ENCODE measurements at regions not wholly inside any gene's neighbourhood (a gene's known extent, or its start where the extent isn't known, plus 50 kb on each side); places are given as distances from the start of the nearest gene placed in this dataset.

DNA sequence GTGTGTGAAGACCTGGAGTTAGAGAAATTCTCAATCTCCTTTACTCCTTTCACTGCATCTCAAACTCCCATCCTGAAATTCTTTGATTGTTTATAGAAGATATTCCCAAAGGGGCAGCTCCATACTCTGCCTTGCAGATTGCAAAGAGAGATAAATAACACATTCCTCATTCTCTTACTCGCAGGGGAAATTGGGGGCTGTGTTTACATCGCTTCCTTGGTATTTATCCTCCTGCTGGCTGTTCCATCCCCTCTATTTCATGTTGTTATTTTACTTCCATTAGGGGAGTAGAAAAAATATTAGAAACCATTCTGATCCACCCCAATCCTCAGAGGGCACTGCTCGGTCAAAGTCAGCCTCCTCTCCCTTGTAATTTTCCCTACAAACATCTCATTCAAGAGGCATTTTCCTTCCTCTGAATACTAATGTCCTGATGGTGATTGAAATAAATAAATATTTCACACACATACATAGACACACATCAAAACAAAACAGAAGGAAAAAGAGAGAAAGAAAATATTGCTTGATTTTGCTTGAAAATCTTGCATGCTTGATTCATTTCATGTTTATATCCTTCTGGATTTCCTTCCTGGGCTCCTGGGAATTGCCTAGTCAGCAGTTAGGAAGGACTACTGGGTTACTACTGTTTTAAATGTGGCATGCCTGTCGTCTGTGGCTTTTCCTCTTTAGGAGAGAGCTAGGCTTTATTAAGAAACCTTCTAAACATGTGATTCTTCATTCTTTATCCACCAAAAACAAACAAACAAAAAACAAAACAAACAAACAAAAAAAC lies 420.1 kb upstream of the PAPPA start:
- TF ChIP-seq, protein P1, sequence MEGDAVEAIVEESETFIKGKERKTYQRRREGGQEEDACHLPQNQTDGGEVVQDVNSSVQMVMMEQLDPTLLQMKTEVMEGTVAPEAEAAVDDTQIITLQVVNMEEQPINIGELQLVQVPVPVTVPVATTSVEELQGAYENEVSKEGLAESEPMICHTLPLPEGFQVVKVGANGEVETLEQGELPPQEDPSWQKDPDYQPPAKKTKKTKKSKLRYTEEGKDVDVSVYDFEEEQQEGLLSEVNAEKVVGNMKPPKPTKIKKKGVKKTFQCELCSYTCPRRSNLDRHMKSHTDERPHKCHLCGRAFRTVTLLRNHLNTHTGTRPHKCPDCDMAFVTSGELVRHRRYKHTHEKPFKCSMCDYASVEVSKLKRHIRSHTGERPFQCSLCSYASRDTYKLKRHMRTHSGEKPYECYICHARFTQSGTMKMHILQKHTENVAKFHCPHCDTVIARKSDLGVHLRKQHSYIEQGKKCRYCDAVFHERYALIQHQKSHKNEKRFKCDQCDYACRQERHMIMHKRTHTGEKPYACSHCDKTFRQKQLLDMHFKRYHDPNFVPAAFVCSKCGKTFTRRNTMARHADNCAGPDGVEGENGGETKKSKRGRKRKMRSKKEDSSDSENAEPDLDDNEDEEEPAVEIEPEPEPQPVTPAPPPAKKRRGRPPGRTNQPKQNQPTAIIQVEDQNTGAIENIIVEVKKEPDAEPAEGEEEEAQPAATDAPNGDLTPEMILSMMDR (IDR thresholded peaks at IDR 0.05; ENCODE audit: insufficient read depth, low read length, missing control alignments), result no peak
- ChIA-PET CTCF (interaction anchor here (0.8 kb wide), 1 partner anchor 19 kb away, joined by 3 read pairs; no protein-coding TSS in a partner anchor), POLR2A (no interaction called here)
- no peak for DNase-seq (ENCODE audit: low read depth, low spot score)
- no peak overlapping the region for H3K4me3 ChIP-seq (ENCODE audit: low read depth, low read length)

DNA sequence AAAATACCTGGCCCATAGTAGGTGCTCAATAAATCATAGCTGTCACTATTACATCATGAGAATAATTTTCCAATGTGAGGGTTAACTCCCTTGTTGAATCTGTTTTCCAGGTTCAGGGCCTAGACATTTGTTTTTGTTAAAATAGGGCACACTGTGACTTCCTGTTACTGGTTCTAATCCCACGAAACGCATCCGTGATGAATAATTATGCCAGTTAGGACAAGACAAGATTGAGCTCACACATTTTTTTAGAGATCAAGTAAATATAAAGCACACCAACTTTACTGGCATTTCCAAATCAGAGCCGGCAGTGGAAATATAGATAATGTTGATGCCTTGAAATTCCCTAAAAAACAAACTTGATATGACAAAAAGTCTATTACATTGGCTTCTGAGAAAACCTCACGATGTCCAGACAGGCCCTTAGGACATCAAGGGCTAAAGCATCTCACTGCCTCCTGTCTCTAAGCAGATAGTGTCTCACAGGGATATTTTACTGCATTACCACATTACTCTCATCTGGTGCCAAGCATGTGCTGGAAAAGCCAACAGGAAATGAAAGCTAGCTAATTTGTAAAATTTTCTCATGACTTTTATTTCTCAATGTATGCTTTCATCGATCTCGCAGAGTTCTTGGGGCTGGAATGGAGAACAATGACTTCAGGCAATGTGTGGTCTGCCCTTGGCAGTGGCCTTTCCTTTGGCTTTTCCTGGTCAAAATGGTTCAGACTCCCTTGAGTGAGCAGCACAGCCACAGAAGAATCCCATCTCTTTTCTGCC lies 414.3 kb upstream of the PAPPA start:
- POLR2A ChIA-PET, result no interaction called here
- TF ChIP-seq, protein P1 (IDR thresholded peaks at IDR 0.05; ENCODE audit: insufficient read depth, low read length, missing control alignments), result no peak
- CTCF ChIA-PET, result interaction anchor here (0.9 kb wide), 1 partner anchor 15 kb away, joined by 3 read pairs; no protein-coding TSS in a partner anchor
- H3K4me3 ChIP-seq (ENCODE audit: low read depth, low read length), result no peak overlapping the region
- no peak for DNase-seq (ENCODE audit: low read depth, low spot score)

DNA sequence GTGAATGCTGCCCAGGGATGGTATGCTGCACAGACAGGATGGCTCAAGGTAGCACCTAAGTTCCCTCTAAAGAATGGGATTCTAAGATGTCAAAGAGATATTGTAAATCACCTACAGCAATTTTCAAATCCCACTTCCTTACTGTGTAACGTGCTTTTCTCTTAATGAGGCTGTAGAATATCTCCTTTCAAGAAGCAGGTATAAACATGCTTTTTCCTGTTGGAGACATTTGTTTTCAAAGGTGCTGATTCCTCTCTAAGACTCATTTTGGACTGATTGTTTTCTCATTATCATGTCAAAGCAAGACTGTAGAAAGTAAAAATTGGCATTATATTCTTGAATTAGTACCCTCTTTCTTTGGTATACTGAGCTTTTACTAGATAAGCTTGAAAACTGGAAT lies 412.6 kb upstream of the PAPPA start:
- H3K4me3 ChIP-seq (ENCODE audit: low read depth, low read length), result no peak overlapping the region
- ChIA-PET CTCF (interaction anchor here (1.1 kb wide), 1 partner anchor 45 kb away, joined by 3 read pairs; no protein-coding TSS in a partner anchor), POLR2A (no interaction called here)
- TF ChIP-seq, protein P1 (IDR thresholded peaks at IDR 0.05; ENCODE audit: insufficient read depth, low read length, missing control alignments), result no peak
- DNase-seq (ENCODE audit: low read depth, low spot score), result no peak

DNA sequence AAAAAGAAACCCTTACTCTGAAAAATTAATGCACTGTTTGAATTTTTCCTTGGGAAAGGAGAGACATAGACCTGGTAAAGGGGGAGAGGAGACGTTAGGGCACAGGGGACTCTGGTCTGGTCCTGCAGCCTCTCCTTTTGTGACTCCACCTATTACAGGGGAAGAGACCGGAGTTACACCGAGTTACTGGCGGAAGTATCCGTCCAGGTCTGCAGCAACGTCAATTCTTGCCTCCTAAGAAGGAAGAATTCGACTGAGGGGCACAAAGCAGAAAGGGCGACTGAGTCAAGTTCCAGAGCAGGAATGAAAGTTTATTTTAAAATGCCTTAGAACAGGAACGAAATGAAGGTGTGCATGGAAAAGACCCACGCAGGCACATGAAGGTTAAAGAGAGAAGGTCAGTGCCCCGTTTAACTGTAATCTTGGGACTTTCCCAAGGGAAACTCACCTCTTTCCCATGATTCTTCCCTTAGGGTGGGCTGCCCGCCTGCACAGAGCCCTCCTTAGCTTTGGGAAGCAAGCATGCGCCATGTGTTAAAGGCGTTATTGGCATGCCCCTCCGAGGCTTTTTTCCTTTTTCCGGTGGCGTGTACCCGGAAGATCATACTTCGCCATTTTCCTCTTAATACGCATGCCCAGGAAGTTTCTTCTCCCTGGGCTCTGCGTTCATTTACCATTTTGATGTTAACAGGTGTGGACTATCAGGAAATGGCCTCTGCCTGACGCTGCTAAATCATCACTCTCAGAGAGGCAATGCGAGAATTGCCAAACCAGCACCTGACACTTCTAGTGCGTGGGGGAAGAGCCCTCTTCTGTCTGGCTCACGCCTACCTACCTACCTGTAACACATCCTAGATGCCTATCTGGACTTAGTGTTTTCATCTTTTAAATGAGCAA lies 409.6 kb upstream of the PAPPA start:
- ChIA-PET CTCF (no interaction called here), POLR2A (no interaction called here)
- no peak for DNase-seq (ENCODE audit: low read depth, low spot score)
- no peak overlapping the region for H3K4me3 ChIP-seq (ENCODE audit: low read depth, low read length)
- TF ChIP-seq, protein P1 (IDR thresholded peaks at IDR 0.05; ENCODE audit: insufficient read depth, low read length, missing control alignments), result no peak

DNA sequence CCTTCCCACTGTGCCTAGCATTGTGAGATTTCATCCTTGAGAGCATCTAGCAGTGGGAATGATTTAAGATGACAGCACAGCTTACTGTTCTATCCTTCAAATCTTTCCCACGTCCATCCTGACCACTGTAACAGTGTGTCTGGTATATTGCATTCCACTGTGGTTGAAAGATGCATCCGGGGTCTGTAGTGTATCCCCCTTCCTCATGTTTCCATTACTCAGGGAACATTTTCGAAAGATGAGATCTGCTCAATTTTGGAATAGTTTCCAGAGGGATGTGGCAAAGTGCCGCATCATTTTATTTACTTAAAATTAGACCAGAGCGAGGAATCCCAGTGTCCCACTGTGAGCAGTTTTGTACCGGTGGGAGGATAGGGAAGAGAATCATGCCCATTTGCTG lies 407.1 kb upstream of the PAPPA start:
- no peak overlapping the region for H3K4me3 ChIP-seq (ENCODE audit: low read depth, low read length)
- peak; percentile 52 for DNase-seq (ENCODE audit: low read depth, low spot score)
- ChIA-PET POLR2A (no interaction called here), CTCF (no interaction called here)
- TF ChIP-seq, protein P1 (IDR thresholded peaks at IDR 0.05; ENCODE audit: insufficient read depth, low read length, missing control alignments), result no peak
